ENCODE measurements at regions not wholly inside any gene's neighbourhood (a gene's known extent, or its start where the extent isn't known, plus 50 kb on each side); places are given as distances from the start of the nearest gene placed in this dataset.
"Not testable (repeated sequence)": the region's sequence is repeated elsewhere in the genome, so short reads cannot be mapped to it uniquely, and the experiment has no call there.

DNA sequence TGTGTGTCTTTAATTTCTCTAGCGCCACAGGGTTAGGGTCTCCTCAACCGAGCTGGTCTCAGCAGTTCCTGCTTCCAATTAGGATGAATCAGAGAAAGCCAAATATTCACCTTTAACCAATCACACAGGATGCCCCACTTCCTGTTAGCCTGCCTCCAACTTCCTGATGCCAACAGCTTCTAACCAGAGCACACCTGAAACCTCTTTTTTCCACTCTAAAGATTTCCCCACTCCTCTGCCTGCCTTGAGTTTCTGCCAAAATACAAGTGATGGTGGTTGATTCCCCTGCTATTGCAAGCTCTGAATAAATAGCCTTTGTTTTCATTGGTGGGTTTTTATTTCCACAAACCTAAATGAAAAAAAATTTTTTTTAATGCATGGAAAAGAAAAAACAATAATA, 144.7 kb upstream of the UST start:
- no peak for DNase-seq (ENCODE audit: low spot score)

DNA sequence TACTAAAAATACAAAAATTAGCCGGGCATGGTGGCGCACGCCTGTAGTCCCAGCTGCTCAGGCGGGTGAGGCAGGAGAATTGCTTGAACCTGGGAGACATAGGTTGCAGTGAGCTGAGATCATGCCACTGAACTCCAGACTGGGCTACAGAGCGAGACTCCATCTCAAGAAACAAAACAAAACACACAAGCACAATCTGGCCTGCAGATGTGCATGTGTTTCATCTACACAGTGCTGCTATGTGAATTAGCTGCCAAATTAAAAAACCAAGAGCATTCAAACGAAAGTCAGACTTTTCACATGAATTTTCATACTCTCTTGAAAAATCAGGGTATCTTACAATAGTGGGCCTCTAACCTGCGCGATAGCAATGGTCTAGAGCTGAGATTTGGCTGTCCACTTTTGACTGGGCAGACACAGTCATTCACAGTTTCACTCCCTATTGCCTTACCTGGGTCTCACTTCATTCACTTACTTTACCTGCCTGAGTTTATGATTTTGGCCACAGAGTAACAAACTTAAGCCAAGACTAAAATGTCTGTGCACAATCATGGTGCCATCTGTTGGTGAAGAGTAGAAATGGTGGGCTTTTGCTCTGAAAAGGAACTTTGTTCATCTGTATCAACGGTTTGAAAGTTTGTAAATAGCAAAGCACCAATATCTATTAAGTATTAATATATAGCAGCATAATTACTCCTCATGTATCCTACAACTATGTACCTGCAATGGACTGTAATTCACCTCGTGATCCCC, 138.5 kb upstream of the UST start:
- no peak for DNase-seq (ENCODE audit: low spot score)

- peak; percentile 82 for DNase-seq (ENCODE audit: low spot score)
These were observed 135.6 kb upstream of the UST start for GRCh38 chr6:148611213-148611612.

DNA sequence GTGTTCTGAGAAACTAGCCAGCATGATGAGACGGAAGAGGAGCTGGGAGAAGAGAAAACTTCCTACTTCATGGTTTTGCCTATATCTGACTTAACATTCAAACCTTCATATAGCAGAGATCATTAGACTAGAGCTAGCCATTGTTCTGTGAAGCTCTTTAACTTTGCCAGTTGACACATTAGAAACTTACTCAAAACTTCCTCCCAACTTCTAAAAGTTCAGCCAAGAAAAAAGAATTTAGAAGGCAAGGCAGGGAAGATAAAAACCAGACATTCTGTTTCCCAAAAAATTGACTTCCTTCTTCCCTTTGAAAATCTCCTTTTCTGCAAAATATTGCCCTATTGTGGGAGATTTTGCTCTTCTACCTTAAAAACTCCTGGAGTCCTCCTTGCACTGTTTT, 134.8 kb upstream of the UST start:
- DNase-seq (ENCODE audit: low spot score): no peak

DNA sequence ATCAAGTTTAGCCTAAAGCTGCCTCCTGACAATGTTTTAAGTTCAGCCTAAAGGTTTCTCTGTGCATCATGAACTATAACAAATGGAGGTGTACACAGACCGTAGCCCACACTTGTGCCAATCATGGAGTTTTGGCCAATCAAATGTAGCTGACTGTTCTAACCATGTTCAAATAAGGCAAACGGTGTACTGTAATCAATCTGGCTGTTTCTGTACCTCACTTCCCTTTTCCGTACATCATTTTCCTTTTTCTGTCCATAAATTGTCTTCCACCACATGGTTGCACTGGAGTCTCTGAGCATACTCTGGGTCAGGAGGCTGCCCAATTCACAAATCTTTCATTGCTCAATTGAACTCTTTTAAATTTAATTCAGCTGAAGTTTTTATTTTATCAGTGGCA, 132.2 kb upstream of the UST start:
- no peak for DNase-seq (ENCODE audit: low spot score)

- DNase-seq (ENCODE audit: low spot score): no peak
These were observed 130.0 kb upstream of the UST start for GRCh38 chr6:148616841-148617240.

- peak; percentile 50 for DNase-seq (ENCODE audit: low spot score)
These were observed 129.3 kb upstream of the UST start for GRCh38 chr6:148617530-148617929.

DNA sequence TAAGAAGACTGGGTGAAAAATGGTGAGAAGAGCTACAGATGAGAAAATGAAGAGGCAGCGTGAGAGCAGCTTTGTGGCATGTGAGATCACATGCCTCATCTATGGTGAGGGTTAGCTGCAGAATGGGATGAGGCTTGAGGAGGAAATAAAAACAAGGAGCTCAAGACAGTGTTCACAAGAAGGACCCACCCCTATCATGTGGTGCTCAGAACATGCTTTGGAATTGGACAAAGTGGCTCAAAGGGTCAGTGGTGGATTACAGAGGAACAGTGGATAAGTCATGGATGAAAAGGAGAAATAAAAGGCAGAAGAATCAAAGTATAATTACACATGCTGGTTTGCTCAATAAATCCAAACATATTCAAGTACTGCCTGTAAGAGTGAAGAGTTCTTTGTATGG, 126.9 kb upstream of the UST start:
- DNase-seq (ENCODE audit: low spot score): no peak

DNA sequence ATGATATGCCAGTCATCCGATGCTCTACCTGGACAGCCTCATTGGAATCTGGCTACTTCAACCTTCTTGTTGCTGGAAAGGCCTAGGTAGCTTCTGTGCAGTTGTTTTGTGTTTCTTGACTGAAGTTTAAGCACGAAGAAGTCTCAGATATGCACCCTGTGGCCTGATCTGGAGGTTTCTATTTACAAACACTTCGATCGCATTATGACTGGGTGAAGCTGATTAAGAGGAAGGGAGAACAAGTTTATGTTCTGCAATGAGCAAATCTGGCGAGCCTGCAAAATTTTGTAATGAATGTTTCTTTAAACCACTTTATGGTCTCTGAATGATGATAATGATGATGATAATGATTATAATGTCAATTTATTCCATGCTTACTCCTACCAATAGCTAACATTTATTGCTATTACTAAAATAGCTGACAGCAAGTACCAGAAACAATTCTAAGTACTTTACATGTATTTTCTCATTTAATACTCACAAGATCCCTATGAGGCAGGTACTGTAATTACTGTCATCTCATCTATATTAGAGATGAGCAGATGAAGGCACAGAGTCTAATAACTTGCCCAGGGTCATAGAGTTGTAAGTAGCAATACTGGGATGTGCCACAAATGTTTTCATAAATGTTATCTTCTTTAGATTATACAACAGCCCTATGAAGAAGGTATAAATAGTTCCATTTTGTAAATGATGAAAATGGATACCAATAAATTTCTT, 126.1 kb upstream of the UST start:
- DNase-seq (ENCODE audit: low spot score): no peak

- no peak for DNase-seq (ENCODE audit: low spot score)
These were observed 121.2 kb upstream of the UST start for GRCh38 chr6:148625609-148626008.

DNA sequence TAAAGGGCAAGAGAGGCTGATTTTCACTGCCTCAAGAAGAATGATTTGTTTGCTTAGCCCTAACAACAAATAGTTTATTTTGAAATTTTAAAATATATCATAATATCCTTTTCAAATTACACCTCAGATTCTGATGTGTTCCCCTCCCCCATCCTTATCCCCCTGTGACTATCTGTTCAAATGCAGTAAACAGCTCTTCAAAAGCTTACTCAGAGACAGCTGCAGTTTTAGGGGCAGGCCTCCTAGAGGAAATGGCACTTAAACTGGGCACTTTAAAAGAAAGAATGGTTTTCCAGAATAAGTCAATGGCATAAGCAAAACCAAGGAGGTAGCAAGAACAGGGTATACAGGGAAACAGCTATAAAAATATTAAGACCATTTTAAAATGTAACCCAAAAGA, 118.6 kb upstream of the UST start:
- no peak for DNase-seq (ENCODE audit: low spot score)

DNA sequence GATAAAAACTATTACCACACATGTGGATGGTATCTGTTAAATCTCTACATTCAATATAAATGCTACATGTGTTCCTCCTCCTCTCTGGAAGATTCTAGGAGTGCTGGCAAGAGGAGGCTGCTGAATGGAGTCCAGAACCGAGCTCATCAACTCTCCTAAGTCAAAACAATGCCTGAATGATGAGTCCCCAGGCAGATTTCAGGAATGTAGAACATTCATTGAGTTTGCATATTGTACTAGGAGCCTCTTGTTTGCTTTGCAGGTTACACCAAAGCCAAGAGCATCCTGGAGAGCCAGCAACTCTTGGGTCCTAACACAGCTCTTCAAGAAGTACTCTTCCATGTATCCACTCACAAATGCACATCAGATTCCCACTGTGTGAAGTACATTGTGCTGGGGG, 117.6 kb upstream of the UST start:
- DNase-seq (ENCODE audit: low spot score): peak; percentile 85

- DNase-seq (ENCODE audit: low spot score): peak; percentile 53
These were observed 117.0 kb upstream of the UST start for GRCh38 chr6:148629592-148630465.

DNA sequence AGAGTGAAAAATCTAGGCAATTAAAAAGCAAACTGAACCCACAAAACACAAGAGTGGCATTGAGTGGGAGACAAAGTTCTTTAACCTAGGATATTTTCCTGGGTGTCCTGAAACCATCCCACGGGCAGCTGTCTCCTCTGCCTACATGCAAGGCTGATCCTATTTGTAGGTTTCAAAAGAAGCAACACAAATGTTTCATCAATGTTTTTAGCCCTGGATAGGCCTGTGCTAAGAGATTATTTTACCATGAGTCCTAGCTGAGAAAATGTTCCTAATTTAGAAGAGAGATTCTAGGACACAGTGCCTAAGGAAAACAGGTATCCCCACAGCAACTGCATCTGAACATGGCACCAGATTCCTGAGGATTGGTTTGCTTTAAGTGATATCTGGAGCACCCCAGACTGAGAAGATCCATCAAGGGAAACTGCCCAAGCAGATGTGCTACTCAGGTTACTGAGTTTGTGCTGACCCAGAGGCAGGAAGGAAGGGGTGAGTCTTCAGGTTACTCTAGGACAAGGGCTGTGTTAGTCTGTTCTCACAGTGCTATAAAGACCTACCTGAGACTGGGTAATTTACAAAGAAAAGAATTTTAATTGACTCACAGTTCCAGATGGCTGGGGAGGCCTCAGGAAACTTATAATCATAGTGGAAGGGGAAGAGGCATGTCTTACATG, 111.6 kb upstream of the UST start:
- no peak for DNase-seq (ENCODE audit: low spot score)

- DNase-seq (ENCODE audit: low spot score): not testable (repeated sequence)
These were observed 105.0 kb upstream of the UST start for GRCh38 chr6:148641836-148642235.

DNA sequence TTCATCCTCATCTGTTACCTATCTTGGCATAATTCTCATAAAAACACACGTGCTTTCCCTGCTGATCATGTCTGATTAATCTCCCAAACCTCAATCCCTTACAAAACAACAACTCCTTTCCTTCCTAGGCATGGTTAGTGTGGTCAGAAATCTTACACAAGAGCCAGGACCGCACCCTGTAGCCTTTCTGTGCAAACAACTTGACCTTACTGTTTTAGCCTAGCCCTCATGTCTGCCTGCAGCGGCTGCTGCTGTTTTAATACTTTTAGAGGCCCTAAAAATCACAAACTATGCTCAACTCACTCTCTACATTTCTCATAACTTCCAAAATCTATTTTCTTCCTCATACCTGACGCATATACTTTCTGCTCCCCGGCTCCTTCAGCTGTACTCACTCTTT, 103.6 kb upstream of the UST start:
- DNase-seq (ENCODE audit: low spot score): not testable (repeated sequence)

- DNase-seq (ENCODE audit: low spot score): not testable (repeated sequence)
These were observed 101.8 kb upstream of the UST start for GRCh38 chr6:148645049-148645448.

DNA sequence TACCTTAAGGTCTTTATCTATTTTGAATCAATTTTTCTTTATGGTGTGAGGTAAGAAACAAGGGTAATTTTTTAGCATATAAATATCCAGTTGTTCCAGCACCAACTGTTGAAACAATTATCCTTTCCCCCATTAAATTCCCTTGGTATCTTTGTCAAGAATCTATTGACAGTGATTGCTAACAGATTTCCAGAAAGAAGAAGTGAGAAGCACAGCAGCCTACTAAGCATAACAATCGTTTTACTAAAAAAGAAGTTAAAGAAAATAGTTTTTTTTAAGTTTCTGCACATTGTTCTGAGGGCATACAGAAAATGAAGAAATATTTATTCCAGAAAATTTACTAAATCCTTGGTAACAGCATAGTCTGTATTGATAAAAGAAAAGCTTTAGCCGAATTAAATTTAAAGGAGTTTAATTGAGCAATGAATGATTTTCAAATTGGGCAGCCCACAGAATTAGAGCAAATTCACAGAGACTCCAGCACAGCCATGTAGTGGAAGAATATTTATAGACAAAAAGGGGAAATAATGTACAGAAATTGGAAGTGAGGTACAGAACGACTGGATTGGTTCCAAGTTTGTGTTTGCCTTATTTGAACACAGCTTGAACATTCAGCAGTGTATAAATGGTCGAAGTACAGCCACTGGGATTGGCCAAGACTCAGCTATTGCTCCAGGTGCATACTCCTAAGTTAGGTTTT, 97.9 kb upstream of the UST start:
- no peak for DNase-seq (ENCODE audit: low spot score)

DNA sequence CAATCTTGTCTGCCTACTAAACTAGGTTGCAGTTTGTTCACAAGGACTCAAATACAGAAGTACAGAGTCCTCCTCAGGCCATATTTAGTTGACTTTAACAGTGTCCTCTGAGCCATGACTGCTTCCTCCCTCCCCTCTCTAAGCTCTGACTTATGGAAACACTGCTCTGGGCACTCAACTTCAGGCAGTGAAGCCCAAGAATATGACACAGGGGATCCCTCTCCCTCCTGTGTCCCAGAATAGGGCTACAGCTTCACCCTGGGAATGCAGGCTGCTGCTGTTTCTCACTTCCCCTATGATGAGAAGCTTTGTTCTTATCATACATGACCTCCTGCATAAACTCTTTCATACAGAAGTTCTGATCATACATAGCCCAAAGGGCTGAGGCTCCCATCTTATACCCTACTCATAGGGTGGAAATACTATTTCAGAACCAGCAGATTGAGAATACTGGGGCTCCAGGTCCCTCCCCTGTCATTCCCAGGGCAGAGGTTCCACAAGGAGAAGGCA, 97.3 kb upstream of the UST start:
- no peak for DNase-seq (ENCODE audit: low spot score)

- no peak for DNase-seq (ENCODE audit: low spot score)
These were observed 95.8 kb upstream of the UST start for GRCh38 chr6:148650941-148651505.

- DNase-seq (ENCODE audit: low spot score): no peak
These were observed 94.6 kb upstream of the UST start for GRCh38 chr6:148652205-148652604.

Measured in AG08395 (cell line).